Activated T-helper 2 cell treated with anti-CD3 and anti-CD28 coated beads, Interferon-gamma antibody, Interleukin-2, Interleukin-4, amounts not matched to agents 10 μg/mL and 5 μg/mL and 100 μg/mL, durations not matched to agents 14 hours and 24 hours and 36 hours (primary cell): ENCODE measurements at regions not wholly inside any gene's neighbourhood (a gene's known extent, or its start where the extent isn't known, plus 50 kb on each side); places are given as distances from the start of the nearest gene placed in this dataset.

ENCODE experiments used
- DNase-seq: peaks from one replicate; pipeline ENCODE4 v3.0.0; 2021; ENCODE audit warnings: low spot score
- H3K27ac Mint-ChIP-seq: one replicate; pipeline ENCODE4 v1.8.0; 2021; ENCODE audit warnings: mixed read lengths
- H3K27me3 Mint-ChIP-seq: one replicate; pipeline ENCODE4 v1.8.0; 2021; ENCODE audit warnings: low read depth, mixed read lengths
- H3K36me3 Mint-ChIP-seq: one replicate; pipeline ENCODE4 v1.8.0; 2021; ENCODE audit warnings: low read depth, mixed read lengths
- H3K4me1 Mint-ChIP-seq: one replicate; pipeline ENCODE4 v1.8.0; 2021; ENCODE audit warnings: low read depth, mixed read lengths
- H3K4me3 Mint-ChIP-seq: one replicate; pipeline ENCODE4 v1.8.0; 2021; ENCODE audit warnings: low read depth, mild to moderate bottlenecking, moderate library complexity, mixed read lengths
- H3K9me3 Mint-ChIP-seq: one replicate; pipeline ENCODE4 v1.8.0; 2021; ENCODE audit warnings: mixed read lengths
- intact Hi-C: fragments of 100-400 bp; cut with micrococcal nuclease; formaldehyde crosslinking; loops from one replicate; pipeline ENCODE4 v1.15.1; 2023

DNA sequence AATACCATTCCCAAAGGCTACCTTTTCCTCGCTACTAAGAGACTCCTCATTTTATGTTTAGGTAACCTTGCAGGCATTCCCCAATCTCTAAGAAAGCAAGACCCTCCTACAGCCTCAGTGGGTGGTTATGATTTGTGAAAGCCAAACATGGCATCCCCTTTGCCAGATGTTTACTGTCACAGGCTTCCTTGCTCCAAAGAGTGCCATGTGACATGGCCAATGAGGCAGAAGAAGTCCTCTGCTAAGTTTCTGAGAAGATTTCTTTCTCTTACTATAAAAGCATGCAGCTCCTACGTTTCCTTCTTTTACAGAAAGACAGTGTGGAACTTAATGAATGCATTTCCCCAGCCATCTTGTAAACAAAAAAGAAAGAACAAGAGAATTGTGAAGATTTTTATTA is 688.2 kb downstream of the TBC1D32 start:
- no peak overlapping the region for H3K4me3 Mint-ChIP-seq
- no peak overlapping the region for H3K27ac Mint-ChIP-seq
- peaks cover 10% of the 10 kb centered on the region for H3K9me3 Mint-ChIP-seq
- H3K27me3 Mint-ChIP-seq, result no peaks in the 10 kb centered on the region
- no peaks in the 10 kb centered on the region for H3K36me3 Mint-ChIP-seq
- DNase-seq, result no peak
- intact Hi-C loops, result no loop called here
- H3K4me1 Mint-ChIP-seq, result no peaks in the 10 kb centered on the region

- Mint-ChIP-seq H3K27ac (no peak overlapping the region), H3K4me1 (no peaks in the 10 kb centered on the region), H3K36me3 (no peaks in the 10 kb centered on the region), H3K9me3 (peaks cover under 1% of the 10 kb centered on the region), H3K27me3 (no peaks in the 10 kb centered on the region), H3K4me3 (no peak overlapping the region)
- DNase-seq, result no peak
- intact Hi-C loops, result no loop called here
These were observed 701.3 kb downstream of the TBC1D32 start for GRCh38 chr6:120632975-120633374.

- Mint-ChIP-seq H3K27me3 (no peaks in the 10 kb centered on the region), H3K27ac (no peak overlapping the region), H3K4me3 (no peak overlapping the region), H3K9me3 (peaks cover 6% of the 10 kb centered on the region), H3K36me3 (no peaks in the 10 kb centered on the region), H3K4me1 (no peaks in the 10 kb centered on the region)
- intact Hi-C loops, result no loop called here
- no peak for DNase-seq
These were observed 706.7 kb downstream of the TBC1D32 start for GRCh38 chr6:120627612-120628011.

- no peaks in the 10 kb centered on the region for H3K4me1 Mint-ChIP-seq
- DNase-seq, result no peak
- H3K9me3 Mint-ChIP-seq, result no peaks in the 10 kb centered on the region
- no peaks in the 10 kb centered on the region for H3K36me3 Mint-ChIP-seq
- intact Hi-C loops, result no loop called here
- no peak overlapping the region for H3K4me3 Mint-ChIP-seq
- no peak overlapping the region for H3K27ac Mint-ChIP-seq
- H3K27me3 Mint-ChIP-seq, result no peaks in the 10 kb centered on the region
These were observed 712.1 kb downstream of the TBC1D32 start for GRCh38 chr6:120622127-120622631.

- Mint-ChIP-seq H3K27ac (no peak overlapping the region), H3K4me3 (no peak overlapping the region), H3K9me3 (no peaks in the 10 kb centered on the region), H3K4me1 (no peaks in the 10 kb centered on the region), H3K27me3 (no peaks in the 10 kb centered on the region), H3K36me3 (no peaks in the 10 kb centered on the region)
- intact Hi-C loops, result no loop called here
- DNase-seq, result no peak
These were observed 713.4 kb downstream of the TBC1D32 start for GRCh38 chr6:120620900-120621299.

GRCh38 chr6:120615238-120615637 is 719.0 kb downstream of the TBC1D32 start:
- Mint-ChIP-seq H3K27me3 (no peaks in the 10 kb centered on the region), H3K4me3 (no peak overlapping the region), H3K36me3 (no peaks in the 10 kb centered on the region), H3K27ac (no peak overlapping the region), H3K4me1 (no peaks in the 10 kb centered on the region), H3K9me3 (no peaks in the 10 kb centered on the region)
- DNase-seq, result no peak
- intact Hi-C loops, result no loop called here

GRCh38 chr6:120614723-120615122 is 719.6 kb downstream of the TBC1D32 start:
- Mint-ChIP-seq H3K27ac (no peak overlapping the region), H3K9me3 (no peaks in the 10 kb centered on the region), H3K4me1 (no peaks in the 10 kb centered on the region), H3K4me3 (no peak overlapping the region), H3K36me3 (no peaks in the 10 kb centered on the region), H3K27me3 (no peaks in the 10 kb centered on the region)
- intact Hi-C loops, result no loop called here
- no peak for DNase-seq

- Mint-ChIP-seq H3K36me3 (no peaks in the 10 kb centered on the region), H3K27me3 (no peaks in the 10 kb centered on the region), H3K4me3 (no peak overlapping the region), H3K4me1 (no peaks in the 10 kb centered on the region), H3K27ac (no peak overlapping the region), H3K9me3 (no peaks in the 10 kb centered on the region)
- intact Hi-C loops, result no loop called here
- DNase-seq, result no peak
These were observed 725.5 kb downstream of the TBC1D32 start for GRCh38 chr6:120608826-120609225.

DNA sequence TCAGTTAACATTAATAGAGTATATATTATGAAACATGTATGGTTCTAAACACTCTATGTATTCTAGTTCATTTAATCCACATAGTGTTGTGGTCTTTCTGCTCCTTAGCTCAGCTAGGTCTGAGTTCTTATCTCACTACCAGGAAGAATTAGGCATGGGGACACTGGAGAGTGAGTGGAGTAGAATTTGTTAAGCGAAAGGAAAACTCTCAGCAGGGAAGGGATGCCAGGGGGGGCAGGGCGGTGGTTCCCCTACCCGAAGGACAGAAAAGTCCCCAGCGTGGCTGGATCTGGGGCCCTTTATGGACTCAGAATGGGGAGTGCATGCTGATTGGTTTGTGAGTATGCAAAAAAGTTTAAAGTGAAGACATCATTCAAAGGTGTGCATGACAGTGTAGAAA is 727.5 kb downstream of the TBC1D32 start:
- intact Hi-C loops, result no loop called here
- DNase-seq, result no peak

GRCh38 chr6:120604510-120604909 is 729.8 kb downstream of the TBC1D32 start:
- Mint-ChIP-seq H3K9me3 (no peaks in the 10 kb centered on the region), H3K36me3 (no peaks in the 10 kb centered on the region), H3K4me3 (no peak overlapping the region), H3K4me1 (no peaks in the 10 kb centered on the region), H3K27me3 (no peaks in the 10 kb centered on the region), H3K27ac (no peak overlapping the region)
- intact Hi-C loops, result no loop called here
- no peak for DNase-seq

More for the DNA sequence above, 727.5 kb downstream of the TBC1D32 start:
- Mint-ChIP-seq H3K4me1 (no peaks in the 10 kb centered on the region), H3K9me3 (no peaks in the 10 kb centered on the region), H3K4me3 (no peak overlapping the region), H3K36me3 (no peaks in the 10 kb centered on the region), H3K27me3 (no peaks in the 10 kb centered on the region), H3K27ac (no peak overlapping the region)

DNA sequence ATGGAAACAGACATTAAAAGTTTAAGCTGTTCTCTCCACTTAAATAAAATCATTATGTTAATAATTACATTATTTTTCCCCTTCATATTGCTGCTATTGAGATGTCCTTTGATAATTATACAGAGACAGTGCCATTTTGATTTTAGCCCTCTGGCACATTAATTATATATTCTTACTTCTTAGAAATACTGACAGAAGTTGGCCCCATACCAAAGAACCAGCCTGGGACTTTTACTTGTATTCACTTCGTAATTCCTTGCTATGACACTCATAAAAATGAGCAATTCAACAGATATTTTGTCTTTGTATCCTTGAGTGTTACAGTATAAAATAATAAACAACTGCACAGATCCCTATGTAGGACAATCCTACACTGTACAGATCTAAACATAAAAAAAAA is 743.7 kb downstream of the TBC1D32 start:
- Mint-ChIP-seq H3K4me1 (no peaks in the 10 kb centered on the region), H3K4me3 (no peak overlapping the region), H3K9me3 (no peaks in the 10 kb centered on the region), H3K36me3 (no peaks in the 10 kb centered on the region), H3K27ac (no peak overlapping the region), H3K27me3 (no peaks in the 10 kb centered on the region)
- DNase-seq, result no peak
- intact Hi-C loops, result no loop called here

- no peak for DNase-seq
- no peak overlapping the region for H3K4me3 Mint-ChIP-seq
- H3K27me3 Mint-ChIP-seq, result no peaks in the 10 kb centered on the region
- H3K4me1 Mint-ChIP-seq, result no peaks in the 10 kb centered on the region
- intact Hi-C loops, result no loop called here
- H3K36me3 Mint-ChIP-seq, result no peaks in the 10 kb centered on the region
- H3K9me3 Mint-ChIP-seq, result peaks cover 5% of the 10 kb centered on the region
- no peak overlapping the region for H3K27ac Mint-ChIP-seq
These were observed 745.9 kb downstream of the TBC1D32 start for GRCh38 chr6:120588424-120588823.

- no peaks in the 10 kb centered on the region for H3K4me1 Mint-ChIP-seq
- DNase-seq, result no peak
These were observed 746.9 kb downstream of the TBC1D32 start for GRCh38 chr6:120587381-120587780.

GRCh38 chr6:120584111-120584760 is 750.0 kb downstream of the TBC1D32 start:
- Mint-ChIP-seq H3K27ac (no peak overlapping the region), H3K36me3 (no peaks in the 10 kb centered on the region), H3K27me3 (no peaks in the 10 kb centered on the region), H3K9me3 (peaks cover 11% of the 10 kb centered on the region), H3K4me3 (no peak overlapping the region), H3K4me1 (no peaks in the 10 kb centered on the region)
- intact Hi-C loops, result no loop called here
- no peak for DNase-seq

More at GRCh38 chr6:120587381-120587780, 746.9 kb downstream of the TBC1D32 start:
- Mint-ChIP-seq H3K9me3 (peaks cover 11% of the 10 kb centered on the region), H3K27me3 (no peaks in the 10 kb centered on the region), H3K36me3 (no peaks in the 10 kb centered on the region), H3K4me3 (no peak overlapping the region), H3K27ac (no peak overlapping the region)
- intact Hi-C loops, result no loop called here
